SK-N-SH treated with all-trans-retinoic acid at 6 μM for 48 hours (cell line): ENCODE measurements at regions not wholly inside any gene's neighbourhood (a gene's known extent, or its start where the extent isn't known, plus 50 kb on each side); places are given as distances from the start of the nearest gene placed in this dataset.

Experiments used
- ARNTL ChIP-seq: fragments of 450-650 bp; formaldehyde crosslinking; IDR thresholded peaks from 2 replicates; pipeline ENCODE4 v1.5.0; 2020; ENCODE audit warnings: low read depth, mild to moderate bottlenecking, moderate library complexity, borderline replicate concordance
- TOX ChIP-seq: fragments of 250-450 bp; sonication (Bioruptor Pico); IDR thresholded peaks from 2 replicates; pipeline ENCODE4 v1.8.0; 2021; ENCODE audit warnings: mild to moderate bottlenecking, moderate library complexity, borderline replicate concordance
- ZFP3 ChIP-seq: fragments of 250-450 bp; sonication (Bioruptor Pico); IDR thresholded peaks from 2 replicates; pipeline ENCODE4 v1.5.0; 2020; ENCODE audit warnings: mild to moderate bottlenecking, moderate library complexity
- ZFP30 ChIP-seq: fragments of 450-650 bp; formaldehyde crosslinking; IDR thresholded peaks from 2 replicates; pipeline ENCODE4 v1.5.0; 2022; ENCODE audit warnings: mild to moderate bottlenecking, moderate library complexity
- ZNF70 ChIP-seq: fragments of 450-650 bp; formaldehyde crosslinking; IDR thresholded peaks from 2 replicates; pipeline ENCODE4 v1.5.0; 2020; ENCODE audit warnings: mild to moderate bottlenecking, moderate library complexity
- ZNF8 ChIP-seq: fragments of 450-650 bp; formaldehyde crosslinking; IDR thresholded peaks from 2 replicates; pipeline ENCODE4 v1.5.0; 2020; ENCODE audit warnings: mild to moderate bottlenecking, moderate library complexity
- TF ChIP-seq, protein P1 (sequence below): fragments of 250-450 bp; sonication (Bioruptor Pico); IDR thresholded peaks from 2 replicates; pipeline ENCODE4 v1.5.0; 2020; ENCODE audit warnings: mild to moderate bottlenecking, moderate library complexity
- TF ChIP-seq, protein P2 (sequence below): fragments of 250-450 bp; sonication (Bioruptor Pico); IDR thresholded peaks from 2 replicates; pipeline ENCODE4 v1.8.0; 2020; ENCODE audit warnings: mild to moderate bottlenecking, moderate library complexity, borderline replicate concordance

DNA sequence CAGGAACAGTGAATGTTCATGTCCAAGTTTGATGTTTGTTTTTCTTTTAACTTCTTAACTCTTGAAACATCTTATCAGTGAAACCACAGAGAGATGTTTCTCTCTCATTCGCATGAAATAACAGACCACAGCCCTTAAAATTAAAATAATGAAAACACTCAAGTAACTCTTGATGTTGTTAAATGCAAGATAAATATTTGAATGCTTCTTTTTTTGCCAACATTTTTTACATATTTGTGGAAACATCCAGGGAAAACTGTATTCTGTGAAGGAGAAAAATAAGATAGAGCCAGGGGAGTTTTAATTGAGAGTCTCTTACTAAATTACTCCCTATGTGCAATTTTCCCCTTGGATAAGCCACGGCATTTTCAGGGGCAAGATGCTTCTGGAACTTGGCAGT is 361.8 kb upstream of the MGMT start:
- TF ChIP-seq ARNTL (no peak), TOX (CRISPR knock-in tag) (no peak), ZFP30 (CRISPR knock-in tag) (no peak), ZNF8 (CRISPR knock-in tag) (no peak), ZNF70 (CRISPR knock-in tag) (no peak), ZFP3 (CRISPR knock-in tag) (no peak)
- TF ChIP-seq, protein P1, sequence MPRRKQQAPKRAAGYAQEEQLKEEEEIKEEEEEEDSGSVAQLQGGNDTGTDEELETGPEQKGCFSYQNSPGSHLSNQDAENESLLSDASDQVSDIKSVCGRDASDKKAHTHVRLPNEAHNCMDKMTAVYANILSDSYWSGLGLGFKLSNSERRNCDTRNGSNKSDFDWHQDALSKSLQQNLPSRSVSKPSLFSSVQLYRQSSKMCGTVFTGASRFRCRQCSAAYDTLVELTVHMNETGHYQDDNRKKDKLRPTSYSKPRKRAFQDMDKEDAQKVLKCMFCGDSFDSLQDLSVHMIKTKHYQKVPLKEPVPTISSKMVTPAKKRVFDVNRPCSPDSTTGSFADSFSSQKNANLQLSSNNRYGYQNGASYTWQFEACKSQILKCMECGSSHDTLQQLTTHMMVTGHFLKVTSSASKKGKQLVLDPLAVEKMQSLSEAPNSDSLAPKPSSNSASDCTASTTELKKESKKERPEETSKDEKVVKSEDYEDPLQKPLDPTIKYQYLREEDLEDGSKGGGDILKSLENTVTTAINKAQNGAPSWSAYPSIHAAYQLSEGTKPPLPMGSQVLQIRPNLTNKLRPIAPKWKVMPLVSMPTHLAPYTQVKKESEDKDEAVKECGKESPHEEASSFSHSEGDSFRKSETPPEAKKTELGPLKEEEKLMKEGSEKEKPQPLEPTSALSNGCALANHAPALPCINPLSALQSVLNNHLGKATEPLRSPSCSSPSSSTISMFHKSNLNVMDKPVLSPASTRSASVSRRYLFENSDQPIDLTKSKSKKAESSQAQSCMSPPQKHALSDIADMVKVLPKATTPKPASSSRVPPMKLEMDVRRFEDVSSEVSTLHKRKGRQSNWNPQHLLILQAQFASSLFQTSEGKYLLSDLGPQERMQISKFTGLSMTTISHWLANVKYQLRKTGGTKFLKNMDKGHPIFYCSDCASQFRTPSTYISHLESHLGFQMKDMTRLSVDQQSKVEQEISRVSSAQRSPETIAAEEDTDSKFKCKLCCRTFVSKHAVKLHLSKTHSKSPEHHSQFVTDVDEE (CRISPR knock-in tag): no peak
- TF ChIP-seq, protein P2, sequence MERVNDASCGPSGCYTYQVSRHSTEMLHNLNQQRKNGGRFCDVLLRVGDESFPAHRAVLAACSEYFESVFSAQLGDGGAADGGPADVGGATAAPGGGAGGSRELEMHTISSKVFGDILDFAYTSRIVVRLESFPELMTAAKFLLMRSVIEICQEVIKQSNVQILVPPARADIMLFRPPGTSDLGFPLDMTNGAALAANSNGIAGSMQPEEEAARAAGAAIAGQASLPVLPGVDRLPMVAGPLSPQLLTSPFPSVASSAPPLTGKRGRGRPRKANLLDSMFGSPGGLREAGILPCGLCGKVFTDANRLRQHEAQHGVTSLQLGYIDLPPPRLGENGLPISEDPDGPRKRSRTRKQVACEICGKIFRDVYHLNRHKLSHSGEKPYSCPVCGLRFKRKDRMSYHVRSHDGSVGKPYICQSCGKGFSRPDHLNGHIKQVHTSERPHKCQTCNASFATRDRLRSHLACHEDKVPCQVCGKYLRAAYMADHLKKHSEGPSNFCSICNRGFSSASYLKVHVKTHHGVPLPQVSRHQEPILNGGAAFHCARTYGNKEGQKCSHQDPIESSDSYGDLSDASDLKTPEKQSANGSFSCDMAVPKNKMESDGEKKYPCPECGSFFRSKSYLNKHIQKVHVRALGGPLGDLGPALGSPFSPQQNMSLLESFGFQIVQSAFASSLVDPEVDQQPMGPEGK (CRISPR knock-in tag): no peak
